ENCODE measurements at regions not wholly inside any gene's neighbourhood (a gene's known extent, or its start where the extent isn't known, plus 50 kb on each side); places are given as distances from the start of the nearest gene placed in this dataset.

DNA sequence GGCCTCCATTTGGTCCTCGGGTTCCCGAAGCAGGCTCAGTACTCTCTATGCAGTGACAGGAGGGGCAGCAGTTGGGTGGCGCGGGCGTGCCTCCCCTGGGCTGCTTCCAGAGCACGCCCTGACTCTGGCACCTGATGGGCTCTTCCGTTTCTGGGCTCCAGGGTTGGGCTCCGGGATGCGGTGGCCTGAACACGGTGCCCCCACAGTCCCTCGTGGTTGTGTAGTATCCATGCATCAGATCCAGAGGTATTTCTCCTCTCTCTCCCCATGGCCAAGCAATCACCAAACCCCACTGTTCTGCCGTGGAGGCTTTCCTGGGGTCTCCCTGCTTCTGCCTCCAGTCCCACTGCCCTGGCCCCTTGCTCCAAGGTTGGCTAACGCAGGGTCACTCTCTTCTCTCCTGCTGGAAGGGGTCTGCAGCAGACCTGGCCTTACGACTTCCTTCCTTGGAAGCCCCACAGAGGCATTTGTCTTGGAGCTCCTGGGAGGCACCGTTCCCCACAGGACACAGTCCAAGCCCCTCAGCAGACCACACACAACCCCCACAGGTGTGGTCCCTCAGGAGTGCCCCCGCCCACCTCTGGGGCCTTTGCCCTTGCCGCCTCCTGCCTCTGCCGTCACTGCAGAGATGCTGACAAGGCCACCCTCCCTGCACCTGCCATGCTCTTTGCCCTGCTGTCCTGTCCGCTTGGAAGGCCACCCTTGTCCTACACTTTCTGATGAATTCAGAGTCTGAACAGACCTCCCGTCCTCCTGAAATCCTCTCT lies 136.6 kb upstream of the ASB18 start:
- ATAC-seq = no peak
- no peaks in the 10 kb centered on the region for H3K4me1 Mint-ChIP-seq

DNA sequence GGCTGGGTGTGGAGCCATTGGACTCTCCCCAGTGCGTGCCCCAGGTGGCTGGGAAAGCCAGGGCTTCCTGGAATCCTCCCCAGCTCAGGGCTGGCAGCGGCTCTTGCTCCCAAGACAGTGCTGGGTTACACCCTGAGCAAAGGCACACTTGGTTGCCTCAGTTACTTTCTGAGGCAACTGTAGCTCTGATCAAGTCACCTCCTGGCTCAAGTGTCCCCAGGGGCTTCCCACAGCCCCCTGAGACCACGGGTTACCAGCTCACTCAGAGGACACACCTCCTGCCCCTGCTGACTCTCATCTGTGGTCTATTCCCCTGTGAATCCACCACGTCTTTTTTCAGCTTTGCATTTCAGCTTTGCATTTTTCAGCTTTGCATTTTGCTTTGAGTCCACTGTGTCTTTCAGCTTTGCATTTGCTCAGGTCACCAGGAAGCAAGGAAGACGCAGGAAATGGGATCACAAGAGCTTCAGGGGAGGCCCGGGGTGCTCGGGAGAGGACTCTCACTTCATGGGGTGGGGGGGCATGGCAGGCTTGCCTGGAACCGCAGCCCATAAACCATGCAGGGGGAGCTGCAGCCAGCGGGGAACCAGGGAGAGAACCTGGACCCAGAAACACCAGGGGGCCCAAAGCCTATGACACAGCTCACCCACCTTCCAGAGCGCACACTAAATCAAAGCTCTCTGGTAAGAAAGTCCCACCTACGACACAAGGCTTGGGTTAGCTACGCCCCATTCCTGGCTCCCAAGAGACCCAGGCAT lies 138.0 kb upstream of the ASB18 start:
- H3K27me3 ChIP-seq (ENCODE audit: control insufficient read depth, insufficient read depth, low read length) = no peaks in the 10 kb centered on the region
- H3K36me3 ChIP-seq (ENCODE audit: control insufficient read depth, insufficient read depth, low read length) = no peaks in the 10 kb centered on the region
- TF ChIP-seq, protein P1, sequence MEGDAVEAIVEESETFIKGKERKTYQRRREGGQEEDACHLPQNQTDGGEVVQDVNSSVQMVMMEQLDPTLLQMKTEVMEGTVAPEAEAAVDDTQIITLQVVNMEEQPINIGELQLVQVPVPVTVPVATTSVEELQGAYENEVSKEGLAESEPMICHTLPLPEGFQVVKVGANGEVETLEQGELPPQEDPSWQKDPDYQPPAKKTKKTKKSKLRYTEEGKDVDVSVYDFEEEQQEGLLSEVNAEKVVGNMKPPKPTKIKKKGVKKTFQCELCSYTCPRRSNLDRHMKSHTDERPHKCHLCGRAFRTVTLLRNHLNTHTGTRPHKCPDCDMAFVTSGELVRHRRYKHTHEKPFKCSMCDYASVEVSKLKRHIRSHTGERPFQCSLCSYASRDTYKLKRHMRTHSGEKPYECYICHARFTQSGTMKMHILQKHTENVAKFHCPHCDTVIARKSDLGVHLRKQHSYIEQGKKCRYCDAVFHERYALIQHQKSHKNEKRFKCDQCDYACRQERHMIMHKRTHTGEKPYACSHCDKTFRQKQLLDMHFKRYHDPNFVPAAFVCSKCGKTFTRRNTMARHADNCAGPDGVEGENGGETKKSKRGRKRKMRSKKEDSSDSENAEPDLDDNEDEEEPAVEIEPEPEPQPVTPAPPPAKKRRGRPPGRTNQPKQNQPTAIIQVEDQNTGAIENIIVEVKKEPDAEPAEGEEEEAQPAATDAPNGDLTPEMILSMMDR (IDR thresholded peaks at IDR 0.05) = no peak
- H3K9me3 ChIP-seq (ENCODE audit: control insufficient read depth, insufficient read depth, low read length) = no peaks in the 10 kb centered on the region
- Mint-ChIP-seq H3K4me3 (no peak overlapping the region), H3K27me3 (ENCODE audit: low read depth in 2 of 2) (peaks cover 4 to 10% of the 10 kb centered on the region in 2 donors), H3K36me3 (no peaks in the 10 kb centered on the region), H3K27ac (no peak overlapping the region), H3K9me3 (no peaks in the 10 kb centered on the region), H3K4me1 (no peaks in the 10 kb centered on the region)
- WGBS (ENCODE audit: insufficient coverage) = 77% methylated on average over 12 of the region's 12 CpGs
- intact Hi-C loops (cut with micrococcal nuclease) = no loop called here
- H3K4me3 ChIP-seq (ENCODE audit: low read length) = no peak overlapping the region
- ATAC-seq = no peak
- no peaks in the 10 kb centered on the region for H3K4me1 ChIP-seq (ENCODE audit: control insufficient read depth, insufficient read depth, low read length)
- no peak for DNase-seq
- H3K27ac ChIP-seq (ENCODE audit: low read length) = no peak overlapping the region

More for the DNA sequence above, 136.6 kb upstream of the ASB18 start:
- H3K27ac Mint-ChIP-seq = no peak overlapping the region
- H3K36me3 Mint-ChIP-seq = no peaks in the 10 kb centered on the region
- Histone ChIP-seq H3K9me3 (ENCODE audit: control insufficient read depth, insufficient read depth, low read length) (no peaks in the 10 kb centered on the region), H3K36me3 (ENCODE audit: control insufficient read depth, insufficient read depth, low read length) (no peaks in the 10 kb centered on the region), H3K4me3 (ENCODE audit: low read length) (no peak overlapping the region), H3K27ac (ENCODE audit: low read length) (no peak overlapping the region), H3K4me1 (ENCODE audit: control insufficient read depth, insufficient read depth, low read length) (no peaks in the 10 kb centered on the region), H3K27me3 (ENCODE audit: control insufficient read depth, insufficient read depth, low read length) (no peaks in the 10 kb centered on the region)
- TF ChIP-seq, protein P1 (IDR thresholded peaks at IDR 0.05) = no peak
- H3K9me3 Mint-ChIP-seq = no peaks in the 10 kb centered on the region
- peaks cover 4 to 7% of the 10 kb centered on the region in 2 donors for H3K27me3 Mint-ChIP-seq (ENCODE audit: low read depth in 2 of 2)
- H3K4me3 Mint-ChIP-seq = no peak overlapping the region
- WGBS (ENCODE audit: insufficient coverage) = 89% methylated on average over 20 of the region's 20 CpGs
- intact Hi-C loops (cut with micrococcal nuclease) = no loop called here
- no peak for DNase-seq

DNA sequence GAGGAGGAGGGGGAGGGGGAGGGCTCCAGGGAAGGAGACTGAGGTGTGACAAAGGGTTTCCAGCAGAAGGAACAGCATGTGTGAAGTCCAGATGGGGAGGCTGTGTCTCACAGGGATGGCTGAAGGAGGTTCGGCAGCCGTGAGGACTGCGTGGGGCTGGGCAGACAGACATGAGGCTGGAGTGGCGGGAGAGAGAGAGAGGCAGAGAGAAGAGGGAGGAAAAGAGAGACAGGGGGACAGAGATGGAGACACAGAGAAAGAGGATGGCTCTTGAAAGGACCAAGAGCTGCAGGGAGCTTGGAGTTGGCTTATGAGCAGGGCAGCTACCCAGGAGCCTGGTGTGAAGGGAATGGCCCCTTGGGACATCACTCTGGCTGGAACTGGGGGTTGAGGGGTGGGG lies 138.9 kb upstream of the ASB18 start:
- Mint-ChIP-seq H3K4me1 (no peaks in the 10 kb centered on the region), H3K27me3 (ENCODE audit: low read depth in 2 of 2) (peaks cover 4 to 10% of the 10 kb centered on the region in 2 donors), H3K27ac (no peak overlapping the region), H3K4me3 (no peak overlapping the region), H3K36me3 (no peaks in the 10 kb centered on the region), H3K9me3 (no peaks in the 10 kb centered on the region)
- TF ChIP-seq, protein P1 (IDR thresholded peaks at IDR 0.05) = no peak
- Histone ChIP-seq H3K4me3 (ENCODE audit: low read length) (no peak overlapping the region), H3K27me3 (ENCODE audit: control insufficient read depth, insufficient read depth, low read length) (no peaks in the 10 kb centered on the region), H3K36me3 (ENCODE audit: control insufficient read depth, insufficient read depth, low read length) (no peaks in the 10 kb centered on the region), H3K27ac (ENCODE audit: low read length) (no peak overlapping the region), H3K9me3 (ENCODE audit: control insufficient read depth, insufficient read depth, low read length) (no peaks in the 10 kb centered on the region), H3K4me1 (ENCODE audit: control insufficient read depth, insufficient read depth, low read length) (no peaks in the 10 kb centered on the region)
- ATAC-seq (no peak), DNase-seq (no peak)
- intact Hi-C loops (cut with micrococcal nuclease) = no loop called here
- WGBS (ENCODE audit: insufficient coverage) = 93% methylated on average over 4 of the region's 4 CpGs
